K562 (cell line): ENCODE measurements at regions not wholly inside any gene's neighbourhood (a gene's known extent, or its start where the extent isn't known, plus 50 kb on each side); places are given as distances from the start of the nearest gene placed in this dataset.

ENCODE experiments used
- ATAC-seq: fragments of 200-7000 bp; cut with Tn5 transposase; 3 replicates; pipeline ENCODE4 v1.9.1; 2020; ENCODE audit warnings: moderate library complexity
- BruUV-seq: library from RNA; stranded (reverse); fragments of 400-500 nt; replicated peaks from 2 replicates; lab custom pipeline; 2021; lab: Mats Ljungman, UMichigan
- CTCF ChIA-PET: fragments of 300-600 bp; formaldehyde crosslinking; extraction: SDS; loops from one replicate; lab custom pipeline; 2021; ENCODE audit warnings: low intra/inter-chr PET ratio; lab: Yijun Ruan, JAX
- POLR2A ChIA-PET: fragments of 300-600, 350-650 bp; sonication (Branson Sonifier 250); formaldehyde crosslinking; extraction: SDS; loops from one replicate; lab custom pipeline; 2021; ENCODE audit warnings: antibody characterized with exemption, inconsistent platforms; lab: Yijun Ruan, JAX
- DNase-seq, 4 experiments: peaks; one replicate each; pipeline versions ENCODE4 v3.0.0 to v3.0.0-alpha.2; 2011 to 2018; ENCODE audit warnings: low spot score in 3 of 4, mixed read lengths in 3 of 4; ENCODE audit errors: extremely low read depth in 1 of 4
- FAIRE-seq: peaks from 2 replicates; lab custom pipeline; 2011; peaks lifted over from hg19 to GRCh38; lab: Jason Lieb, UNC
- H2AFZ ChIP-seq: 2 replicates; pipeline ENCODE4 v1.6.0; 2011; ENCODE audit warnings: low read depth, low read length, control low read depth, inconsistent platforms
- H3K27ac ChIP-seq: fragments of 200-600 bp; 3 replicates; pipeline ENCODE4 v1.8.0; 2011; ENCODE audit warnings: low read depth, mild to moderate bottlenecking, control low read depth, inconsistent platforms, low read length, moderate library complexity, mixed read lengths; ENCODE audit errors: extremely low read depth
- H3K27me3 ChIP-seq, 2 experiments: fragments of 300-600 bp in 1 of 2; 2 replicates in 1 of 2; 3 replicates in 1 of 2; pipeline versions ENCODE4 v1.6.0 to v1.8.0; 2011; ENCODE audit warnings: inconsistent platforms in 2 of 2, low read length in 2 of 2, mild to moderate bottlenecking in 1 of 2, mixed read lengths in 1 of 2, moderate library complexity in 1 of 2; ENCODE audit not compliant: control insufficient read depth in 2 of 2, insufficient read depth in 2 of 2
- H3K36me3 ChIP-seq: fragments of 300-600 bp; 3 replicates; pipeline ENCODE4 v1.8.0; 2011; ENCODE audit warnings: mild to moderate bottlenecking, low read length, inconsistent platforms; ENCODE audit not compliant: control insufficient read depth, insufficient read depth
- H3K4me1 ChIP-seq, 2 experiments: fragments of 200-600 bp in 1 of 2; replicated peaks in 1 of 2; 2 replicates in 1 of 2; 3 replicates in 1 of 2; pipeline versions ENCODE4 v1.5.1 to v1.8.0; 2011; ENCODE audit warnings: inconsistent platforms in 2 of 2, low read length in 2 of 2, mild to moderate bottlenecking in 1 of 2, mixed read lengths in 1 of 2, moderate library complexity in 1 of 2; ENCODE audit not compliant: control insufficient read depth in 2 of 2, insufficient read depth in 2 of 2
- H3K4me2 ChIP-seq: 2 replicates; pipeline ENCODE4 v1.6.1; 2011; ENCODE audit warnings: low read length, control low read depth, inconsistent platforms, mixed read lengths; ENCODE audit not compliant: insufficient read depth
- H3K4me3 ChIP-seq: fragments of 200-600 bp; sonication (generic), shearing (Covaris generic); 2 replicates; pipeline ENCODE4 v1.5.1; 2016; ENCODE audit warnings: control low read depth, inconsistent platforms
- H3K79me2 ChIP-seq: fragments of 200-600 bp; 3 replicates; pipeline ENCODE4 v1.8.0; 2011; ENCODE audit warnings: low read length, inconsistent platforms; ENCODE audit not compliant: control insufficient read depth, insufficient read depth
- H3K9ac ChIP-seq, 2 experiments: 2 replicates each; pipeline versions ENCODE4 v1.6.0 to v1.6.1; 2011; ENCODE audit warnings: low read depth in 2 of 2, low read length in 2 of 2, control low read depth in 1 of 2, inconsistent platforms in 1 of 2, mild to moderate bottlenecking in 1 of 2, mixed read lengths in 1 of 2; ENCODE audit not compliant: insufficient read depth in 1 of 2
- H3K9me1 ChIP-seq: one replicate; pipeline ENCODE4 v1.6.0; 2011; ENCODE audit warnings: inconsistent platforms, mild to moderate bottlenecking, low read length, moderate library complexity; ENCODE audit not compliant: control insufficient read depth, insufficient read depth
- H3K9me3 ChIP-seq: replicated peaks from 2 replicates; pipeline ENCODE4 v1.5.1; 2011; ENCODE audit warnings: low read depth, low read length, inconsistent platforms; ENCODE audit not compliant: control insufficient read depth, insufficient read depth
- H4K20me1 ChIP-seq: replicated peaks from 2 replicates; pipeline ENCODE4 v1.6.1; 2011; ENCODE audit warnings: low read length, inconsistent platforms, mixed read lengths; ENCODE audit not compliant: control insufficient read depth, insufficient read depth
- DEAF1 ChIP-seq: fragments of 450-650 bp; formaldehyde crosslinking; IDR thresholded peaks from 2 replicates; pipeline ENCODE4 v1.4.0; 2020; ENCODE audit warnings: mild to moderate bottlenecking, moderate library complexity
- IFI16 ChIP-seq: fragments of 250-450 bp; sonication (Bioruptor Pico); IDR thresholded peaks from 2 replicates; pipeline ENCODE4 v2.1.2; 2022; ENCODE audit warnings: mild to moderate bottlenecking, inconsistent platforms
- MXD1 ChIP-seq: fragments of 250-450 bp; sonication (Bioruptor Pico); IDR thresholded peaks from 2 replicates; pipeline ENCODE4 v1.8.0; 2021; ENCODE audit warnings: borderline replicate concordance, mild to moderate bottlenecking, moderate library complexity; ENCODE audit not compliant: poor library complexity, severe bottlenecking
- NFE2L1 ChIP-seq: fragments of 450-650 bp; IDR thresholded peaks from 2 replicates; pipeline ENCODE4 v1.6.1; 2016; ENCODE audit warnings: missing genetic modification characterization, low read depth, mild to moderate bottlenecking, missing compliant biosample characterization, moderate library complexity, borderline replicate concordance
- RBM22 ChIP-seq: fragments of 200-400 bp; formaldehyde crosslinking; IDR thresholded peaks from 2 replicates; pipeline ENCODE4 v1.6.1; 2018; ENCODE audit warnings: low read length, low read depth; ENCODE audit not compliant: poor library complexity, severe bottlenecking
- TEAD2 ChIP-seq: fragments of 450-650 bp; IDR thresholded peaks from 2 replicates; pipeline ENCODE4 v1.6.1; 2016; ENCODE audit warnings: missing genetic modification characterization, control low read depth, missing compliant biosample characterization
- WGBS: fragments of 100-300 bp; shearing (Covaris generic); methylation state at CpG from one replicate; pipeline ENCODE4 v1.1.6; 2016; ENCODE audit warnings: low coverage, mixed read lengths; ENCODE audit not compliant: insufficient coverage; ENCODE audit errors: missing lambda C conversion rate; 5-methylcytosine and 5-hydroxymethylcytosine counted together
- in situ Hi-C: fragments of 300-500 bp; cut with MboI; formaldehyde crosslinking; loops from 4 replicates; pipeline ENCODE4 v1.15.0; 2018; ENCODE audit warnings: inconsistent platforms, mixed read lengths
- intact Hi-C: fragments of 100-400 bp; cut with micrococcal nuclease; formaldehyde crosslinking; loops from 2 replicates; pipeline ENCODE4 v1.14.2; 2022

- BruUV-seq = no TSS peak
- intact Hi-C loops = no loop called here
- H3K4me2 ChIP-seq = no peak overlapping the region
- no peak overlapping the region for H3K4me3 ChIP-seq
- H2AFZ ChIP-seq = no peak overlapping the region
- no peaks in the 10 kb centered on the region for H4K20me1 ChIP-seq
- ATAC-seq = no peak
- H3K27me3 ChIP-seq = no peaks in the 10 kb centered on the region
- 0% methylated on average over 1 of the region's 1 CpG for WGBS
- H3K27ac ChIP-seq = no peak overlapping the region
- H3K36me3 ChIP-seq = no peaks in the 10 kb centered on the region
- in situ Hi-C loops = no loop called here
- H3K79me2 ChIP-seq = no peaks in the 10 kb centered on the region
- H3K4me1 ChIP-seq = no peaks in the 10 kb centered on the region
- CTCF ChIA-PET = no interaction called here
- TF ChIP-seq NFE2L1 (tag) (no peak), IFI16 (CRISPR knock-in tag) (no peak), RBM22 (no peak), MXD1 (CRISPR knock-in tag) (no peak), TEAD2 (tag) (no peak), DEAF1 (no peak)
- FAIRE-seq = no peak
- no peak overlapping the region for H3K9ac ChIP-seq
- H3K9me1 ChIP-seq = no peaks in the 10 kb centered on the region
- POLR2A ChIA-PET = no interaction called here
- no peak for DNase-seq
- H3K9me3 ChIP-seq = no peaks in the 10 kb centered on the region; the same call in 1 of the 2 replicates
Measured at GRCh38 chr11:110878513-110878912, 166.3 kb upstream of the ARHGAP20 start.
